ENCODE measurements at regions not wholly inside any gene's neighbourhood (a gene's known extent, or its start where the extent isn't known, plus 50 kb on each side); places are given as distances from the start of the nearest gene placed in this dataset.

DNA sequence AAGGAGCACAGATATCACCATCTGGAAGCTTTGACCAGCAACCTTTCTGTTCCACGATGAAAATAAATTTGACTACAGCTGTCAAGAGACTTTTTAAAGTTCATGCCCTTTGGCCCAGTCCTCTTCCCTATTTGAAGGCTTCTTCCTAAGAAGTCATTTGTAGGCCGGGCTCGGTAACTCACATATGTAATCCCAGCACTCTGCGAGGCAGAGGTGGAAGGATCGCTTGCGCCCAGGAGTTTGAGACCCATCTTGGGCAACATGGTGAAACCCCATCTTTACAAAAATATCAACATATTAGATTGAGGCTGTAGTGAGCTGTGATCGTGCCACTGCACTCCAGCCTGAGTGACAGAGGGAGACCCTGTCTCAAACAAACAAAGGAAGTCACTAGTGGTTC is 58.3 kb upstream of the IFFO2 start:
- TF ChIP-seq EP300 (IDR thresholded peaks at IDR 0.05) = no peak
- TF ChIP-seq, protein P1, sequence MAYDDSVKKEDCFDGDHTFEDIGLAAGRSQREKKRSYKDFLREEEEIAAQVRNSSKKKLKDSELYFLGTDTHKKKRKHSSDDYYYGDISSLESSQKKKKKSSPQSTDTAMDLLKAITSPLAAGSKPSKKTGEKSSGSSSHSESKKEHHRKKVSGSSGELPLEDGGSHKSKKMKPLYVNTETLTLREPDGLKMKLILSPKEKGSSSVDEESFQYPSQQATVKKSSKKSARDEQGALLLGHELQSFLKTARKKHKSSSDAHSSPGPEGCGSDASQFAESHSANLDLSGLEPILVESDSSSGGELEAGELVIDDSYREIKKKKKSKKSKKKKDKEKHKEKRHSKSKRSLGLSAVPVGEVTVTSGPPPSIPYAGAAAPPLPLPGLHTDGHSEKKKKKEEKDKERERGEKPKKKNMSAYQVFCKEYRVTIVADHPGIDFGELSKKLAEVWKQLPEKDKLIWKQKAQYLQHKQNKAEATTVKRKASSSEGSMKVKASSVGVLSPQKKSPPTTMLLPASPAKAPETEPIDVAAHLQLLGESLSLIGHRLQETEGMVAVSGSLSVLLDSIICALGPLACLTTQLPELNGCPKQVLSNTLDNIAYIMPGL (CRISPR knock-in tag; IDR thresholded peaks at IDR 0.05; ENCODE audit: borderline replicate concordance) = no peak
- TF ChIP-seq POLR2A (IDR thresholded peaks at IDR 0.05; ENCODE audit: low read length) = no peak
- TF ChIP-seq, protein P2, sequence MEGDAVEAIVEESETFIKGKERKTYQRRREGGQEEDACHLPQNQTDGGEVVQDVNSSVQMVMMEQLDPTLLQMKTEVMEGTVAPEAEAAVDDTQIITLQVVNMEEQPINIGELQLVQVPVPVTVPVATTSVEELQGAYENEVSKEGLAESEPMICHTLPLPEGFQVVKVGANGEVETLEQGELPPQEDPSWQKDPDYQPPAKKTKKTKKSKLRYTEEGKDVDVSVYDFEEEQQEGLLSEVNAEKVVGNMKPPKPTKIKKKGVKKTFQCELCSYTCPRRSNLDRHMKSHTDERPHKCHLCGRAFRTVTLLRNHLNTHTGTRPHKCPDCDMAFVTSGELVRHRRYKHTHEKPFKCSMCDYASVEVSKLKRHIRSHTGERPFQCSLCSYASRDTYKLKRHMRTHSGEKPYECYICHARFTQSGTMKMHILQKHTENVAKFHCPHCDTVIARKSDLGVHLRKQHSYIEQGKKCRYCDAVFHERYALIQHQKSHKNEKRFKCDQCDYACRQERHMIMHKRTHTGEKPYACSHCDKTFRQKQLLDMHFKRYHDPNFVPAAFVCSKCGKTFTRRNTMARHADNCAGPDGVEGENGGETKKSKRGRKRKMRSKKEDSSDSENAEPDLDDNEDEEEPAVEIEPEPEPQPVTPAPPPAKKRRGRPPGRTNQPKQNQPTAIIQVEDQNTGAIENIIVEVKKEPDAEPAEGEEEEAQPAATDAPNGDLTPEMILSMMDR (IDR thresholded peaks at IDR 0.05) = no peak
- TF ChIP-seq, protein P3, sequence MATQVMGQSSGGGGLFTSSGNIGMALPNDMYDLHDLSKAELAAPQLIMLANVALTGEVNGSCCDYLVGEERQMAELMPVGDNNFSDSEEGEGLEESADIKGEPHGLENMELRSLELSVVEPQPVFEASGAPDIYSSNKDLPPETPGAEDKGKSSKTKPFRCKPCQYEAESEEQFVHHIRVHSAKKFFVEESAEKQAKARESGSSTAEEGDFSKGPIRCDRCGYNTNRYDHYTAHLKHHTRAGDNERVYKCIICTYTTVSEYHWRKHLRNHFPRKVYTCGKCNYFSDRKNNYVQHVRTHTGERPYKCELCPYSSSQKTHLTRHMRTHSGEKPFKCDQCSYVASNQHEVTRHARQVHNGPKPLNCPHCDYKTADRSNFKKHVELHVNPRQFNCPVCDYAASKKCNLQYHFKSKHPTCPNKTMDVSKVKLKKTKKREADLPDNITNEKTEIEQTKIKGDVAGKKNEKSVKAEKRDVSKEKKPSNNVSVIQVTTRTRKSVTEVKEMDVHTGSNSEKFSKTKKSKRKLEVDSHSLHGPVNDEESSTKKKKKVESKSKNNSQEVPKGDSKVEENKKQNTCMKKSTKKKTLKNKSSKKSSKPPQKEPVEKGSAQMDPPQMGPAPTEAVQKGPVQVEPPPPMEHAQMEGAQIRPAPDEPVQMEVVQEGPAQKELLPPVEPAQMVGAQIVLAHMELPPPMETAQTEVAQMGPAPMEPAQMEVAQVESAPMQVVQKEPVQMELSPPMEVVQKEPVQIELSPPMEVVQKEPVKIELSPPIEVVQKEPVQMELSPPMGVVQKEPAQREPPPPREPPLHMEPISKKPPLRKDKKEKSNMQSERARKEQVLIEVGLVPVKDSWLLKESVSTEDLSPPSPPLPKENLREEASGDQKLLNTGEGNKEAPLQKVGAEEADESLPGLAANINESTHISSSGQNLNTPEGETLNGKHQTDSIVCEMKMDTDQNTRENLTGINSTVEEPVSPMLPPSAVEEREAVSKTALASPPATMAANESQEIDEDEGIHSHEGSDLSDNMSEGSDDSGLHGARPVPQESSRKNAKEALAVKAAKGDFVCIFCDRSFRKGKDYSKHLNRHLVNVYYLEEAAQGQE (IDR thresholded peaks at IDR 0.05) = no peak
- TF ChIP-seq, protein P4, sequence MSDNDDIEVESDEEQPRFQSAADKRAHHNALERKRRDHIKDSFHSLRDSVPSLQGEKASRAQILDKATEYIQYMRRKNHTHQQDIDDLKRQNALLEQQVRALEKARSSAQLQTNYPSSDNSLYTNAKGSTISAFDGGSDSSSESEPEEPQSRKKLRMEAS (IDR thresholded peaks at IDR 0.05) = no peak
- TF ChIP-seq JUN (IDR thresholded peaks at IDR 0.05) = no peak
- no peak for TF ChIP-seq MYC (IDR thresholded peaks at IDR 0.05; ENCODE audit: borderline replicate concordance, low read length)
- no peak for TF ChIP-seq POLR2AphosphoS2 (conservative IDR thresholded peaks at IDR 0.05; ENCODE audit: low read length)
- TF ChIP-seq PHF8 (IDR thresholded peaks at IDR 0.05; ENCODE audit: borderline replicate concordance, low read depth) = no peak
- TF ChIP-seq CEBPB (IDR thresholded peaks at IDR 0.05) = no peak
